Fibroblast of gingiva (primary cell): ENCODE measurements at regions not wholly inside any gene's neighbourhood (a gene's known extent, or its start where the extent isn't known, plus 50 kb on each side); places are given as distances from the start of the nearest gene placed in this dataset.
"Not testable (repeated sequence)": the region's sequence is repeated elsewhere in the genome, so short reads cannot be mapped to it uniquely, and the experiment has no call there.

Experiments
- DNase-seq: peaks from one replicate; pipeline ENCODE4 v3.0.0-alpha.2; 2011; ENCODE audit warnings: low read depth

DNA sequence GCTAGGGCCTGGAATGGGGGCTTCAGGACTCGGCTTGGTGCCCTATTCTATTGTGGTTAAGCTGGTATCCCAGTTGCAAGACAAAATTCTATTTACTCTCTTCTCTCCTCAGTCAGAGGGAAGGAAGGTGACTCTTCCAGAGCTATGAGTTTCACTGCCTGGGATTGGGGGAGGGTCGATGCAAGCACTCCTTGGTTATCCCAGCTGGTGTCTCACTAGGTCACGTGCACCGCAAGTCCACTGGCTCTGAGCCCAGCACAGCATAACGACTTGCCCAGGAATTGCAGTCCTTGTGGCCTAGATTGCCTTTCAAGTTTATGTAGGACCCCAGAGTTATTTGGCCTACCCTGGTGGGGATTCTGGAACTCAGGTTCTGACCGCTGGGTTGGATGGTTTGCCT, 958.8 kb downstream of the IGSF11 start:
- no peak for DNase-seq

GRCh38 chr3:118077332-118077731, 957.3 kb downstream of the IGSF11 start:
- DNase-seq, result no peak

DNA sequence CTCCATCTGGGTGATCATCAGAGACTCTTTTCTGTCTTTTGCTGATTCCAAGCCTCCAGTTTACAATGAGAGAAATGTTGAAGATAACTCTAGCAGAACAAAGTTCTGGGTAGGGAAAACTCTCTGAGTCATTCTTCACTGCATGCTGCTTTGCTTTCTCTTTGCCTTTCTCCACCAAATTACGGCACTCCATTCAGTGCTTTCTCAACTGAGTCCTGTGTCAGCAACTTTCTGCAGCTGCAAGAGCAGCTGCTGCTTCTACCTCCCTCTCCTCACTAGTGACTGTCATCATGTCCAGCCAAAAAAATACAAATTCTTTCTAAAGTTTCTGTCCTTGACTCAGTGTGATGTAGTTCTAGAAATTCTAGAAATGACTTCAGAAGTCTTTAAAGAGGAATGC, 953.8 kb downstream of the IGSF11 start:
- peak; percentile 8 for DNase-seq

DNA sequence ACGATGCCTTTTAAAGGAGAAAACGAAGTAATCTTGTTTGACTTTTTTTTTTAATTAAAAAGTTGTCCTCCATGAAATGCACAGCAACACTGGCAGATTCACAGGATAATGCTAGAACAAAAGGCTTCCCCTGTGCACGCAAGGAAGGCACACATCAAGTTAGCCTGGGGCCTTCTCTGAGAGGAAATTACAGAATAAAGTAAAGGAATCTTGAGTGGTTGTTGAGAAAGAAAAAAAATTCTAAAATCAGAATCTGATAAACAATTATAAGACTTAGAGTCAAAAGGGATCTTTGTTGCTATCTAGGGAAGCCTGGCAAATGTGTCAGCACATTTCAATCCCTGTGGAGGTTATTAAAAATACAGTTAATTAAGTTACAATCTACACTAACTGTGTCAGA, 946.0 kb downstream of the IGSF11 start:
- no peak for DNase-seq

GRCh38 chr3:118089563-118089962, 945.1 kb downstream of the IGSF11 start:
- DNase-seq, result peak; percentile 33

- DNase-seq, result no peak
Measured at GRCh38 chr3:118097226-118097625, 937.4 kb downstream of the IGSF11 start.

DNA sequence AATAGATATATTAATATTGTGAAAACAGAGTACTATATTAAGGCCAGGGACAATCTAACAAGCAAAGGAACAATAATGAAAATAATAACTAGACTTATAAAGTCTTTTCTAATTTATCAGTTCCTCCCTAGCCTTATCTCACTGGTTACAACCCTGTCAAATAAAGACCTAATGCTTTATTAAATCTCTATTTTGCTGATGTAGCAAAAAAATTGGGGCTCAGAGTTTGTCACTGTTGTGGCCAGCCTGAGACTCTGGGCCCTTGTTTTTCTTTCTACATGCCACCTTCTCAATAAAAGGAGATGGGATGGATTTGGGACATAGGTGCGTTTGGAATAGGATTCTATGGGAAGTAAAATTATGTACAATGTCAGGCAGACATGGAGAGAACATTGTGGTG, 937.0 kb downstream of the IGSF11 start:
- DNase-seq, result no peak

- DNase-seq, result no peak
Measured at GRCh38 chr3:118098827-118099226, 935.8 kb downstream of the IGSF11 start.

- DNase-seq, result no peak
Measured at GRCh38 chr3:118101891-118102290, 932.8 kb downstream of the IGSF11 start.

- no peak for DNase-seq
Measured at GRCh38 chr3:118102737-118103136, 931.9 kb downstream of the IGSF11 start.

- DNase-seq, result no peak
Measured at GRCh38 chr3:118108201-118108600, 926.4 kb downstream of the IGSF11 start.

DNA sequence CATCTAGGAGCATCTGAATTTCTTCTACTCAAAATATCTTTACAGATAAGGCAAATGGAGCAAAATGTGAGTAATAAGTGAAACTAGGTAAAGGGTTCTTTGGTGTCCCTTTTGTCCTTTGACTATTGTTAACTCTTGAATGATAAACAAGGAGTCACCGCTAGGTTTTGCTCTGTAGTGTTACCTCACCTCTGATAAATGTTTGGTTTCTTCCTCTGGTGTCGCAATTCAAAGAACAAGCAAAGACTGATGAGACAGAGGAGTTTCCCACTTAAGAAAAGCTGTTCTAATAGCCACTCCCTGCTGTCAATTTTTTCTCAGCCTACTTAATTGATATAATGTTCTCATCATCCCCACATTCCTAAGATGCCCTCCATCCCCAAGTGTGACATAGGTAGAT, 925.9 kb downstream of the IGSF11 start:
- DNase-seq, result no peak

- no peak for DNase-seq
Measured at GRCh38 chr3:118110211-118110610, 924.4 kb downstream of the IGSF11 start.

DNA sequence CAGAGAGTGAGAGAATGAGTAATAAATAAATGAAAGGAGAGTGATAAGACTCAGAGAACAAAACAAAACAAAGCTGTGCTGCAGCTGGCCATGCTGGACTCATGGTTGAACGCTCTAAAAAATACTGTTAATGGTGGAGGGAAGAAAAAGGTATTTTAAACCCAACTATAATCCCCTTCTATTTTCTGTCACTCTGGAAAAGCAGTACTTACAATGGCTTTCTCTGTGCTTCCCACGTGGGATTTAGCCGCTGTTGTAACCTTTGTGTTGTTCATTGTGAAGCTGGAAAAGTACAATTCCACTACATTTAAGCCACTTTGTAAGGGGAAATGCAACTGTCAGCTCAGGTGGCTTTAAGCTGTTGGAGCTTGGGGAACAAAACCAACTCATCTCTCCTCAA, 917.7 kb downstream of the IGSF11 start:
- DNase-seq, result no peak

GRCh38 chr3:118126751-118127150, 907.9 kb downstream of the IGSF11 start:
- DNase-seq, result no peak

GRCh38 chr3:118127992-118128391, 906.7 kb downstream of the IGSF11 start:
- DNase-seq, result no peak

GRCh38 chr3:118128886-118129285, 905.8 kb downstream of the IGSF11 start:
- DNase-seq, result peak; percentile 72

DNA sequence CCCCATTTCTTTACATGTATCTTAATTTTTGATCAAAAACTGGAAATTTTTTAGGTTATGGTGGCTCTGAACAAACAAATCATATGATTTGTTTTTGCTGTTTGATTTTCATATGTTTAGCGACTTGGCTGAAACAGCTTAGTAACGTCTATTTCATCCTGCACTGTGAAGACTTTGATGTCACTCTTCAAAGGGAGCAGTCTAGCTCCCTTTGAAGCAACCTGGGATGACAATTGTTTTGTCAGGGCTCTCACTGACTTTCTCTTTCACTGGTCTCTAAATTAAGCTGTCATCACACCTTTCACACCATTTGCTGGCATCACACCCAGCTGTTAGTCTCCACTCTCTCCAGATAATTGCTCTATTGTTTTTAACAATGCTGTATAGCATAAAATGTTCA, 896.9 kb downstream of the IGSF11 start:
- no peak for DNase-seq

GRCh38 chr3:118144919-118145318, 889.7 kb downstream of the IGSF11 start:
- no peak for DNase-seq

GRCh38 chr3:118146658-118147375, 887.8 kb downstream of the IGSF11 start:
- no peak for DNase-seq

DNA sequence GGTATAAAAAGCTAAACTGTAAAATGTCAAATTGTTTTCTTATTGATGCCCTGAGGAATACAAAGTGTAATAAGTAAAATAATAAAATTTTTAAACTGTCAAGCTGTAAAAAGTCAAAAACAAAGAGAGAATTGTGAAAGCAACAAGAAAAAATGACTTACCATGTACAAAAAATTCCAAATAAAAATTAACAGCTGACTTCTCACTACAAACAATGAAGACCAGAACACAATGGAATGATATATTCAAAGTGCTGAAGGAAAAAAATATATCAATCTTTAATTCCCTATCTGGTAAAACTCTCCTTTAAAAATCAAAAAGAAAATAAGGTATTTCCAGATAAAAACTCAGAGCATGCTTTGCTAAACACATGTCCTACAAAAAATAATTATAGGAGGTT, 883.5 kb downstream of the IGSF11 start:
- DNase-seq, result no peak

DNA sequence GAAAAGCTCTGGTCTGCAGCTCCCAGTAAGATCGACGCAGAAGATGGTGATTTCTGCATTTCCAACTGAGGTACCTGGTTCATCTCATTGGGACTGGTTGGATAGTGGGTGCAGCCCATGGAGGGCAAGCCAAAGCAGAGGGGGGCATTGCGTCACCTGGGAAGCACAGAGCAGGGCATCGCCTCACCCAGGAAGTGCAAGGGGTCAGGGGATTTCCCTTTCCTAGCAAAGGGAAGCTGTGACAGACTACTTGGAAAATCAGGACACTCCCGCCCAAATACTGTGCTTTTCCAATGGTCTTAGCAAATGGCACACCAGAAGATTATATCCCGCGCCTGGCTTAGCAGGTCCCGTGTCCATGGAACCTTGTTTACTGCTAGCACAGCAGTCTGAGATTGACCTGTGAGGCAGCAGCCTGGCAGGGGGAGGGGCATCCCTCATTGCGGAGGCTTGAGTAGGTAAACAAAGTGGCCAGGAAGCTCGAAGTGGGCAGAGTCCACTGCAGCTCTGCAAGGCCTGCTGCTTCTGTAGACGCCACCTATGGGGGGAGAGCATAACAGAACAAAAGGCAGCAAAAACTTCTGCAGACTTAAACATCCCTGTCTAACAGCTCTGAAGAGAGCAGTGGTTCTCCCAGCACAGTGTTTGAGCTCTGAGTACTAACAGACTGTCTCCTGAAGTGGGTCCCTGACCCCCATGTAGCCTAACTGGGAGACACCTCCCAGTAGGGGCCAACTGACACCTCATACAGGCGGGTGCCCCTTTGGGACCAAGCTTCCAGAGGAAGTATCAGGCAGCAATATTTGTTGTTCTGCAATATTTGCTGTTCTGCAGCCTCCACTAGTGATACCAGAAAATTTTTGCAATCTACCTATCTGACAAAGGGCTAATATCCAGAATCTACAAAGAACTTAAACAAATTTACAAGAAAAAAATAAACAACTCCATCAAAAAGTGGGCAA, 871.7 kb downstream of the IGSF11 start:
- DNase-seq, result not testable (repeated sequence)

DNA sequence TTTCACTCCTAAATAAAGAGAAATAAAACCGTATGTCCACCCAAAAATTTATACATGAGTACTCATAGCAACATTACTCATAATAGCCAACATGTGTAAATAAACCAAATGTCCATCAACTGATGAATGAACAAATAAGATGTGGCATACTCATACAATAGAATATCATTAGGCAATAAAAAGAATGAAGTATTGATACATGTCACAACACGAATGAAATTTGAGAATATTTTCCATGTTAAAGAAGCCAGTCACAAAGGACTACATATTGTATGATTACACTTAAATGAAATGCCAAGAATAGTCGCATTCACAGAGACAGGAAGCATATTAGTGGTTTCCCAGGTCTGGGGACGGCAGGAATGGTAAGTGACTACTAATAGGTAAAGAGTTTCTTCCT, 869.2 kb downstream of the IGSF11 start:
- no peak for DNase-seq
